PFSK-1 (cell line): ENCODE measurements at regions not wholly inside any gene's neighbourhood (a gene's known extent, or its start where the extent isn't known, plus 50 kb on each side); places are given as distances from the start of the nearest gene placed in this dataset.

Source experiments
- POLR2AphosphoS5 ChIP-seq: IDR thresholded peaks from 2 replicates; pipeline ENCODE4 v1.6.1; 2012; ENCODE audit warnings: low read depth, mild to moderate bottlenecking, control low read depth, low read length, moderate library complexity
- REST ChIP-seq, 2 experiments: IDR thresholded peaks; 2 replicates each; pipeline versions ENCODE4 v1.6.1 to v1.8.0; 2011 to 2012; ENCODE audit warnings: low read depth in 2 of 2, low read length in 2 of 2, control low read depth in 1 of 2, inconsistent platforms in 1 of 2, mild to moderate bottlenecking in 1 of 2, moderate library complexity in 1 of 2; ENCODE audit not compliant: insufficient read depth in 1 of 2

DNA sequence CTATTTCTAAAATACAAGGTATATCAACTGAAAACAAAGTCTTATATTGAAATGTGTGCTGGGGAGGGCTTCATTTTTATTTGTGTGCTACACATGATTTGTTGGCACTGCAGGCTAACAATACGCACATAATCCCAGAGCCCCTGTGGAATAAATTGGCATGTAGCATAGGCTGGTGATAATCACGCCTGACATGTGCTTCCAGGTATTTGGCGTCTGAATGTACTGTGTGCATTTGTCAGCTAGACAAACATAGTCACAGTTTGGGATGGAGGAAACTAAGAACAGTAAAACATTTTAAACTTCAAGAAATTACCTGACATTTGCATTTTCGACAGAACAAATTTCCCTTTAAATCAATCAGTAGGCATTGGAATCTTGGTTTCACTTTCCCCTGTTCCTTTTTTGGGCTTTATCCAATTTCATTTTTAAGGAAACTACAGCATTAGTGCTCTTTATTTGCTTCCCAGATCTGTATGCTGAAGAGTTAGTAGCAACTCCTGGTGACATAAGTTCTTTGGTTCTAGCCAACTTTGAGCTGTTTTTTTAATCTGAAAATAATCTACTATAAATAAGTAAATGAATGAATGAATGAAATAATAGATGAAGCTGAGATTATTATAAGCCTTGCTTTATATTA is 472.3 kb downstream of the PDHA2 start:
- TF ChIP-seq REST (IDR thresholded peaks at IDR 0.05; ENCODE audit: insufficient read depth in 1 of 2, low read depth in 2 of 2, low read length in 2 of 2), result no peak
- TF ChIP-seq POLR2AphosphoS5, result no peak
